ENCODE measurements at regions not wholly inside any gene's neighbourhood (a gene's known extent, or its start where the extent isn't known, plus 50 kb on each side); places are given as distances from the start of the nearest gene placed in this dataset.
A peak's percentile ranks its signal among the peaks of the same experiment; 100 is the strongest.

DNA sequence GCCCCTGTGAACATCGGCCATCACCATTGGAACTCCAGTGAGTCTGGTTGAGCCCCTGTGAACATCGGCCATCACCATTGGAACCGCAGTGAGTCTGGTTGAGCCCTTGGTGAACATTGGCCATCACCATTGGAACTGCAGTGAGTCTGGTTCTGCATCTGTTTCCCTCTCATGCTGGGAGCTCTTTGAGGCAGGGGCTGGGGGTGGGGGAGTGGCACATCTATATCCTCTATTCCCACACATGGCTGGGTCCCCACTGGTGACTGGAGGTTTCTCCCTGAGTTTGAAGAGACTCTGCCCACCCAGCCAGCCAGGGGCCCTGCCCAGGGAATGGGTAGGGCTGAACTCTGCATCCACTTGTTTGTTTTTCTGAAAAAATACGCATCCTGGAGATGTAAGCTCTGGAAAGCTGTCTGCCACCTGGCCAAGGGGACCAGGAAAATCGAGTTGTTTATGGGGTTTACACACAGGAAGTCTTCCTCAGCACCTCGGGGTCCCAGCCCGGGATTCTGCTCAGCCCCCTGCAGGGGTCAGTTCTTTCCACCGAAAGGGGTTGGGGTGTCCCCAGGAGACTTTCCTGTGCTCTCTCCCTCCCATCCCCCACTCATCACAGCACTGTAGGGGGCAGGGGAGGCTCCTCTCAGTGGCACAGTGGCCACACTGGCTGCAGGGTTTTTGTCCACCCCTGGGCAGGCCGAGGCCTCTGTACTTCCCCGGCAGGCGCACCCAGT is 170.5 kb upstream of the GSC start:
- Histone ChIP-seq H4K20me1 (ENCODE audit: insufficient read depth, low read length) (no peaks in the 10 kb centered on the region), H3K27me3 (ENCODE audit: insufficient read depth, low read length) (peaks cover 3% of the 10 kb centered on the region), H3K9me3 (ENCODE audit: low read depth, low read length) (no peaks in the 10 kb centered on the region), H2AFZ (ENCODE audit: low read length) (no peak overlapping the region), H3K36me3 (ENCODE audit: insufficient read depth, low read length) (no peaks in the 10 kb centered on the region), H3K4me1 (ENCODE audit: insufficient read depth, low read length) (no peaks in the 10 kb centered on the region), H3K79me2 (ENCODE audit: insufficient read depth, low read length) (no peaks in the 10 kb centered on the region), H3K27ac (ENCODE audit: low read depth, low read length) (no peak overlapping the region), H3K4me2 (ENCODE audit: insufficient read depth, low read length) (no peak overlapping the region), H3K4me3 (ENCODE audit: insufficient read depth, low read length) (no peak overlapping the region)
- TF ChIP-seq, protein P1, sequence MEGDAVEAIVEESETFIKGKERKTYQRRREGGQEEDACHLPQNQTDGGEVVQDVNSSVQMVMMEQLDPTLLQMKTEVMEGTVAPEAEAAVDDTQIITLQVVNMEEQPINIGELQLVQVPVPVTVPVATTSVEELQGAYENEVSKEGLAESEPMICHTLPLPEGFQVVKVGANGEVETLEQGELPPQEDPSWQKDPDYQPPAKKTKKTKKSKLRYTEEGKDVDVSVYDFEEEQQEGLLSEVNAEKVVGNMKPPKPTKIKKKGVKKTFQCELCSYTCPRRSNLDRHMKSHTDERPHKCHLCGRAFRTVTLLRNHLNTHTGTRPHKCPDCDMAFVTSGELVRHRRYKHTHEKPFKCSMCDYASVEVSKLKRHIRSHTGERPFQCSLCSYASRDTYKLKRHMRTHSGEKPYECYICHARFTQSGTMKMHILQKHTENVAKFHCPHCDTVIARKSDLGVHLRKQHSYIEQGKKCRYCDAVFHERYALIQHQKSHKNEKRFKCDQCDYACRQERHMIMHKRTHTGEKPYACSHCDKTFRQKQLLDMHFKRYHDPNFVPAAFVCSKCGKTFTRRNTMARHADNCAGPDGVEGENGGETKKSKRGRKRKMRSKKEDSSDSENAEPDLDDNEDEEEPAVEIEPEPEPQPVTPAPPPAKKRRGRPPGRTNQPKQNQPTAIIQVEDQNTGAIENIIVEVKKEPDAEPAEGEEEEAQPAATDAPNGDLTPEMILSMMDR (IDR thresholded peaks at IDR 0.05; ENCODE audit: extremely low read depth, low read depth, low read length) = no peak
- peak; percentile 71 for DNase-seq (ENCODE audit: insufficient read length, low spot score, missing footprints)

DNA sequence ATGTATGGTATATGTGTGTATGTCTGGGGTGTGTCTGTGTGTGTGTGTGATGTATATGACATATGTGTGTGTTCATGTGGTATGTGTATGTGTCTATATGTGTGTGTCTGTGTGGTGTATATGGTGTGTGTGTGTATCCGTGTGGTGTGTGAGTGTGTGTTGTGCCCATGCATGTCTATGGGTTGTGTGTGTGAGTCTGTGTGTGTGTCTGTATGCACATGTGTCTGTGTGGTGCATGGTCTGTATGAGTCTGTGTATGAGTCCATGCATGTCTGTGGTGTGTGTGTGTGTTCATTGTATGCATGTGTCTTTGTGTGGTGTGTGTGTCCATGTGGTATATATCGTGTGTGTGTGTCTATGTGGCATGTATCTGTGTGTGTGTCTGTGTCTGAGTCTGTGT is 168.1 kb upstream of the GSC start:
- no peak for DNase-seq (ENCODE audit: insufficient read length, low spot score, missing footprints)
- H3K79me2 ChIP-seq (ENCODE audit: insufficient read depth, low read length) = no peaks in the 10 kb centered on the region
- H4K20me1 ChIP-seq (ENCODE audit: insufficient read depth, low read length) = no peaks in the 10 kb centered on the region
- TF ChIP-seq, protein P1 (IDR thresholded peaks at IDR 0.05; ENCODE audit: extremely low read depth, low read depth, low read length) = no peak
- H3K27me3 ChIP-seq (ENCODE audit: insufficient read depth, low read length) = peaks cover 3% of the 10 kb centered on the region
- H3K36me3 ChIP-seq (ENCODE audit: insufficient read depth, low read length) = no peaks in the 10 kb centered on the region
- H3K4me1 ChIP-seq (ENCODE audit: insufficient read depth, low read length) = no peaks in the 10 kb centered on the region
- no peak overlapping the region for H3K4me2 ChIP-seq (ENCODE audit: insufficient read depth, low read length)
- no peak overlapping the region for H3K4me3 ChIP-seq (ENCODE audit: insufficient read depth, low read length)
- no peak overlapping the region for H2AFZ ChIP-seq (ENCODE audit: low read length)
- no peak overlapping the region for H3K27ac ChIP-seq (ENCODE audit: low read depth, low read length)
- H3K9me3 ChIP-seq (ENCODE audit: low read depth, low read length) = no peaks in the 10 kb centered on the region

GRCh38 chr14:94936901-94937685 is 167.2 kb upstream of the GSC start:
- H2AFZ ChIP-seq (ENCODE audit: low read length) = peak overlapping the region; percentile 5
- H3K36me3 ChIP-seq (ENCODE audit: insufficient read depth, low read length) = no peaks in the 10 kb centered on the region
- H3K27me3 ChIP-seq (ENCODE audit: insufficient read depth, low read length) = peaks cover 7% of the 10 kb centered on the region
- H3K9me3 ChIP-seq (ENCODE audit: low read depth, low read length) = no peaks in the 10 kb centered on the region
- no peaks in the 10 kb centered on the region for H3K79me2 ChIP-seq (ENCODE audit: insufficient read depth, low read length)
- peak; percentile 74 for DNase-seq (ENCODE audit: insufficient read length, low spot score, missing footprints)
- no peaks in the 10 kb centered on the region for H3K4me1 ChIP-seq (ENCODE audit: insufficient read depth, low read length)
- peak overlapping the region; percentile 35 for H3K4me3 ChIP-seq (ENCODE audit: insufficient read depth, low read length)
- peak overlapping the region; percentile 72 for H3K4me2 ChIP-seq (ENCODE audit: insufficient read depth, low read length)
- H3K27ac ChIP-seq (ENCODE audit: low read depth, low read length) = no peak overlapping the region
- TF ChIP-seq, protein P1 (IDR thresholded peaks at IDR 0.05; ENCODE audit: extremely low read depth, low read depth, low read length) = no peak
- no peaks in the 10 kb centered on the region for H4K20me1 ChIP-seq (ENCODE audit: insufficient read depth, low read length)

DNA sequence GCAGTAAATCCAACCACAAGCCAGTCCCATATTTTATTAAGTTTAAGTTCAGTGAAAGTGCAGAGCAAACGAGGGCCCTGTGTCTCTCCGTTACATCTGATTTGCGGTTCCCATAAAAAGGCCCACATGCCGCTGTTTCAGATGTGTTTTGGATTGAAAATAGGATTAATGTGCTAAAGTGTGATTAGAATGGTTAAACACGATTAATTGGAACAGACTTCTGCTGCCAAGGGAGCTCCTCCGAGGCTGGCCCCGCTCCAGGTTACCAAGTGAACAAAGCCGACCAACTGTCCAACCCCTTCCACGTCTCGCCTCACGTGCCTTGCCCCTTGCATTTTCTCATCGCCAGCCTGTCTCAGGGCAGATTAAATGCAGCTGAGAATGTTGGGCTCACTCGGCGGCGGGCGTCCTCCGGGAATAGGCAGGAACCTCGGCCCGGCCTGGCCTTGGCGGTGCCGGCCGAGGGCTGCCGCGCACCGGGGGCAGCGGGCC is 166.5 kb upstream of the GSC start:
- H3K4me3 ChIP-seq (ENCODE audit: insufficient read depth, low read length) = peak overlapping the region; percentile 35
- H3K9me3 ChIP-seq (ENCODE audit: low read depth, low read length) = no peaks in the 10 kb centered on the region
- no peaks in the 10 kb centered on the region for H3K36me3 ChIP-seq (ENCODE audit: insufficient read depth, low read length)
- no peaks in the 10 kb centered on the region for H4K20me1 ChIP-seq (ENCODE audit: insufficient read depth, low read length)
- H3K79me2 ChIP-seq (ENCODE audit: insufficient read depth, low read length) = no peaks in the 10 kb centered on the region
- no peak overlapping the region for H3K27ac ChIP-seq (ENCODE audit: low read depth, low read length)
- H2AFZ ChIP-seq (ENCODE audit: low read length) = peak overlapping the region; percentile 56
- peak; percentile 65 for DNase-seq (ENCODE audit: insufficient read length, low spot score, missing footprints)
- TF ChIP-seq, protein P1 (IDR thresholded peaks at IDR 0.05; ENCODE audit: extremely low read depth, low read depth, low read length) = no peak
- H3K27me3 ChIP-seq (ENCODE audit: insufficient read depth, low read length) = peaks cover 7% of the 10 kb centered on the region
- peak overlapping the region; percentile 72 for H3K4me2 ChIP-seq (ENCODE audit: insufficient read depth, low read length)
- no peaks in the 10 kb centered on the region for H3K4me1 ChIP-seq (ENCODE audit: insufficient read depth, low read length)
